ENCODE measurements at regions not wholly inside any gene's neighbourhood (a gene's known extent, or its start where the extent isn't known, plus 50 kb on each side); places are given as distances from the start of the nearest gene placed in this dataset.

GRCh38 chr6:80550748-80551147 is 444.3 kb downstream of the BCKDHB start:
- TF ChIP-seq CTCF (IDR thresholded peaks at IDR 0.05): no peak
- no peak for TF ChIP-seq POLR2A (IDR thresholded peaks at IDR 0.05)

All from testis (tissue), 2 donors.